ENCODE measurements at regions not wholly inside any gene's neighbourhood (a gene's known extent, or its start where the extent isn't known, plus 50 kb on each side); places are given as distances from the start of the nearest gene placed in this dataset.

DNA sequence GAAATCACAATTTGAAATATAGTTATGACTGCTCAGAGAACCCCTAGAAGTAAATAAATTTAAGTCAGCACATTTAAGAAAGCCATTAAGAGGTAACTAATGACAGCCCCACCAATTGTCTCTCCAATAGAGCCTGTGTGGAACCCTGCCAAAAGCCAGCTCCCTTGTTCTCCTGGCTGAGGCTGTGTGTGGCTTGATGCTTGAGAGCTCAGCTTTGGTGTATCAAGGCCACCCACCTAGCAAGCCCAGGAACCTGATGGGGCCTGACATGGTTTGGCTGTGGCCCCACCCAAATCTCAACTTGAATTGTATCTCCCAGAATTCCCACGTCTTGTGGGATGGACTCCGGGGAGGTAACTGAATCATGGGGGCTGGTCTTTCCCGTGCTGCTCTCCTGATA is 106.9 kb downstream of the LRRN1 start:
- TF ChIP-seq POLR2A (IDR thresholded peaks at IDR 0.05) = no peak
- TF ChIP-seq, protein P1, sequence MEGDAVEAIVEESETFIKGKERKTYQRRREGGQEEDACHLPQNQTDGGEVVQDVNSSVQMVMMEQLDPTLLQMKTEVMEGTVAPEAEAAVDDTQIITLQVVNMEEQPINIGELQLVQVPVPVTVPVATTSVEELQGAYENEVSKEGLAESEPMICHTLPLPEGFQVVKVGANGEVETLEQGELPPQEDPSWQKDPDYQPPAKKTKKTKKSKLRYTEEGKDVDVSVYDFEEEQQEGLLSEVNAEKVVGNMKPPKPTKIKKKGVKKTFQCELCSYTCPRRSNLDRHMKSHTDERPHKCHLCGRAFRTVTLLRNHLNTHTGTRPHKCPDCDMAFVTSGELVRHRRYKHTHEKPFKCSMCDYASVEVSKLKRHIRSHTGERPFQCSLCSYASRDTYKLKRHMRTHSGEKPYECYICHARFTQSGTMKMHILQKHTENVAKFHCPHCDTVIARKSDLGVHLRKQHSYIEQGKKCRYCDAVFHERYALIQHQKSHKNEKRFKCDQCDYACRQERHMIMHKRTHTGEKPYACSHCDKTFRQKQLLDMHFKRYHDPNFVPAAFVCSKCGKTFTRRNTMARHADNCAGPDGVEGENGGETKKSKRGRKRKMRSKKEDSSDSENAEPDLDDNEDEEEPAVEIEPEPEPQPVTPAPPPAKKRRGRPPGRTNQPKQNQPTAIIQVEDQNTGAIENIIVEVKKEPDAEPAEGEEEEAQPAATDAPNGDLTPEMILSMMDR (IDR thresholded peaks at IDR 0.05) = no peak

Data from right lobe of liver (tissue), 4 donors.